ENCODE measurements at regions not wholly inside any gene's neighbourhood (a gene's known extent, or its start where the extent isn't known, plus 50 kb on each side); places are given as distances from the start of the nearest gene placed in this dataset.

GRCh38 chr21:38911484-38912101, 105.9 kb downstream of the ETS2 start:
- TF ChIP-seq CTCF (IDR thresholded peaks at IDR 0.05; ENCODE audit: low read length) (no peak), EZH2 (optimal IDR thresholded peaks at IDR 0.05; ENCODE audit: low read depth, low read length) (no peak)

Measured in MM.1S (cell line).